ENCODE measurements at regions not wholly inside any gene's neighbourhood (a gene's known extent, or its start where the extent isn't known, plus 50 kb on each side); places are given as distances from the start of the nearest gene placed in this dataset.

DNA sequence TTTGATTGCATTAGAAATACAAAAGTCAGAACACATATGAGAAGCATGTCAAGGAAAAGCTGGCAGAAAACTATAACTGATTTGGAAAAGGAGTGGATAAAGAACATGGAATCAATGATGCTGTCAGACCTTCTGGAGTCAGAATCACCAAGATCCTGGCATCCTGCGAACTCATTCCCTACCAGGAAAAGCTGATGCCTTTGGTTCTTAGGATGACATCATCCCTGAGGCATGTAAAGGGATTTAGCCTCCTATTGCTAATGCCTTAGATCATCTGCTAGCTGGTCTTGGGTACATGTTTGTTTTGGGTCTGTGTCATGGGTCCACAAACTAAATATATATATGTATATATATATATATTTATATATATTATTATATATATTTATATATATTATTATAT is 680.7 kb downstream of the EPHA4 start:
- TF ChIP-seq, protein P1, sequence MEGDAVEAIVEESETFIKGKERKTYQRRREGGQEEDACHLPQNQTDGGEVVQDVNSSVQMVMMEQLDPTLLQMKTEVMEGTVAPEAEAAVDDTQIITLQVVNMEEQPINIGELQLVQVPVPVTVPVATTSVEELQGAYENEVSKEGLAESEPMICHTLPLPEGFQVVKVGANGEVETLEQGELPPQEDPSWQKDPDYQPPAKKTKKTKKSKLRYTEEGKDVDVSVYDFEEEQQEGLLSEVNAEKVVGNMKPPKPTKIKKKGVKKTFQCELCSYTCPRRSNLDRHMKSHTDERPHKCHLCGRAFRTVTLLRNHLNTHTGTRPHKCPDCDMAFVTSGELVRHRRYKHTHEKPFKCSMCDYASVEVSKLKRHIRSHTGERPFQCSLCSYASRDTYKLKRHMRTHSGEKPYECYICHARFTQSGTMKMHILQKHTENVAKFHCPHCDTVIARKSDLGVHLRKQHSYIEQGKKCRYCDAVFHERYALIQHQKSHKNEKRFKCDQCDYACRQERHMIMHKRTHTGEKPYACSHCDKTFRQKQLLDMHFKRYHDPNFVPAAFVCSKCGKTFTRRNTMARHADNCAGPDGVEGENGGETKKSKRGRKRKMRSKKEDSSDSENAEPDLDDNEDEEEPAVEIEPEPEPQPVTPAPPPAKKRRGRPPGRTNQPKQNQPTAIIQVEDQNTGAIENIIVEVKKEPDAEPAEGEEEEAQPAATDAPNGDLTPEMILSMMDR (IDR thresholded peaks at IDR 0.05): no peak
- TF ChIP-seq POLR2A (IDR thresholded peaks at IDR 0.05) (no peak), POLR2AphosphoS5 (IDR thresholded peaks at IDR 0.05; ENCODE audit: insufficient read depth in 1 of 2, low read depth in 1 of 2) (no peak)
